ENCODE measurements at regions not wholly inside any gene's neighbourhood (a gene's known extent, or its start where the extent isn't known, plus 50 kb on each side); places are given as distances from the start of the nearest gene placed in this dataset.

GRCh38 chr3:182198345-182198744 is 486.6 kb downstream of the SOX2 start:
- Histone ChIP-seq H4K20me1 (ENCODE audit: insufficient read depth, low read length) (no peaks in the 10 kb centered on the region), H3K4me3 (ENCODE audit: insufficient read depth, low read depth, low read length) (no peak overlapping the region), H2AFZ (ENCODE audit: low read depth, low read length) (no peak overlapping the region), H3K36me3 (ENCODE audit: insufficient read depth, low read length) (no peaks in the 10 kb centered on the region), H3K9ac (ENCODE audit: low read length) (no peak overlapping the region), H3K9me3 (ENCODE audit: insufficient read depth, low read depth, low read length) (no peaks in the 10 kb centered on the region), H3K79me2 (ENCODE audit: insufficient read depth, low read length) (no peaks in the 10 kb centered on the region), H3K27me3 (ENCODE audit: insufficient read depth, low read length) (no peaks in the 10 kb centered on the region), H3K4me1 (ENCODE audit: insufficient read depth, low read length) (peaks cover 5% of the 10 kb centered on the region), H3K27ac (ENCODE audit: low read depth, low read length) (no peak overlapping the region), H3K4me2 (ENCODE audit: low read length) (no peak overlapping the region)
- Mint-ChIP-seq H3K4me1 (ENCODE audit: low read depth, unreplicated experiment) (no peaks in the 10 kb centered on the region), H3K27ac (ENCODE audit: unreplicated experiment) (no peak overlapping the region), H3K4me3 (ENCODE audit: unreplicated experiment) (no peak overlapping the region), H3K27me3 (ENCODE audit: low read depth, unreplicated experiment) (no peaks in the 10 kb centered on the region), H3K36me3 (ENCODE audit: low read depth, unreplicated experiment) (no peaks in the 10 kb centered on the region), H3K9me3 (ENCODE audit: unreplicated experiment) (no peaks in the 10 kb centered on the region)
- FAIRE-seq: no peak
- TF ChIP-seq, protein P1, sequence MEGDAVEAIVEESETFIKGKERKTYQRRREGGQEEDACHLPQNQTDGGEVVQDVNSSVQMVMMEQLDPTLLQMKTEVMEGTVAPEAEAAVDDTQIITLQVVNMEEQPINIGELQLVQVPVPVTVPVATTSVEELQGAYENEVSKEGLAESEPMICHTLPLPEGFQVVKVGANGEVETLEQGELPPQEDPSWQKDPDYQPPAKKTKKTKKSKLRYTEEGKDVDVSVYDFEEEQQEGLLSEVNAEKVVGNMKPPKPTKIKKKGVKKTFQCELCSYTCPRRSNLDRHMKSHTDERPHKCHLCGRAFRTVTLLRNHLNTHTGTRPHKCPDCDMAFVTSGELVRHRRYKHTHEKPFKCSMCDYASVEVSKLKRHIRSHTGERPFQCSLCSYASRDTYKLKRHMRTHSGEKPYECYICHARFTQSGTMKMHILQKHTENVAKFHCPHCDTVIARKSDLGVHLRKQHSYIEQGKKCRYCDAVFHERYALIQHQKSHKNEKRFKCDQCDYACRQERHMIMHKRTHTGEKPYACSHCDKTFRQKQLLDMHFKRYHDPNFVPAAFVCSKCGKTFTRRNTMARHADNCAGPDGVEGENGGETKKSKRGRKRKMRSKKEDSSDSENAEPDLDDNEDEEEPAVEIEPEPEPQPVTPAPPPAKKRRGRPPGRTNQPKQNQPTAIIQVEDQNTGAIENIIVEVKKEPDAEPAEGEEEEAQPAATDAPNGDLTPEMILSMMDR (IDR thresholded peaks at IDR 0.05; ENCODE audit: insufficient read depth, low read depth, low read length): no peak
- no peak for TF ChIP-seq EZH2 (IDR thresholded peaks at IDR 0.05; ENCODE audit: insufficient read depth, low read length)
- DNase-seq (ENCODE audit: low read depth): no peak

DNA sequence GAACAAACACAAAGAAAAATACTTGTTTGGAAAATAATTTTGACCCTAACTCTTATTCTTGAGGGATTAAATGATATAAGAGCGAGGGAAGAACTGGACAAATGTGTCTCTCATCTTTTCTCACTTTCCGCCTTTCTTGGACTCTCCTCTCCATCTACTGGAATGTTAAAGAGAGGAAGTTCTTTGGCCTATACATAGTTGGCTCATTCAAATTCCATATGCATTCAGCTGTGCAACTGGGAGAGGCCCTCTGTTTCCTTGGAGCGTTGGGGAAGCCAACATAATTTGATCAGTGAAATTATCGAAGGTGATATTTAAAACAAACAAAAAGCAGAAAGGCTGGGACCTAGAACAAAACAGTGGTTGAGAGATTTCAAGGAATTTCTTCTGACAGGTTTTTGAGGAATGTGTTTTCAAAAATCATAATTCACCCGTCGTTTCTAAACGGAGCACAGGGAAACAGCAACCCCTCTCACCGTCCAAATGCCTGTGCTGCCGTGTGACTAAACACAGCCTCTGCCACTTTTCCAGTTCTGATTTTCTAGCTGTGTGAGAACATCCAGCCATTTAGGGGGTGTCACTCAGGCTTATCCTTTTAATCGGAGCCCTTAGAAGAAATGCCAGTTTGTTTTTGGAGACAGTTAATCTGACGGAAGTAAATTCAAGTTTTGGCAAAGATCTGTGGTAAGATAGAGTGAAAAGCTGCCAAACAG is 489.9 kb downstream of the SOX2 start:
- Histone ChIP-seq H4K20me1 (ENCODE audit: insufficient read depth, low read length) (no peaks in the 10 kb centered on the region), H3K9me3 (ENCODE audit: insufficient read depth, low read depth, low read length) (no peaks in the 10 kb centered on the region), H3K27ac (ENCODE audit: low read depth, low read length) (no peak overlapping the region), H3K27me3 (ENCODE audit: insufficient read depth, low read length) (no peaks in the 10 kb centered on the region), H3K79me2 (ENCODE audit: insufficient read depth, low read length) (no peaks in the 10 kb centered on the region), H3K36me3 (ENCODE audit: insufficient read depth, low read length) (no peaks in the 10 kb centered on the region), H3K4me1 (ENCODE audit: insufficient read depth, low read length) (peaks cover 5% of the 10 kb centered on the region), H3K4me3 (ENCODE audit: insufficient read depth, low read depth, low read length) (no peak overlapping the region), H2AFZ (ENCODE audit: low read depth, low read length) (no peak overlapping the region), H3K9ac (ENCODE audit: low read length) (no peak overlapping the region), H3K4me2 (ENCODE audit: low read length) (peak overlapping the region; percentile 43)
- Mint-ChIP-seq H3K4me3 (ENCODE audit: unreplicated experiment) (no peak overlapping the region), H3K9me3 (ENCODE audit: unreplicated experiment) (no peaks in the 10 kb centered on the region), H3K27me3 (ENCODE audit: low read depth, unreplicated experiment) (no peaks in the 10 kb centered on the region), H3K4me1 (ENCODE audit: low read depth, unreplicated experiment) (no peaks in the 10 kb centered on the region), H3K36me3 (ENCODE audit: low read depth, unreplicated experiment) (peaks cover 2% of the 10 kb centered on the region), H3K27ac (ENCODE audit: unreplicated experiment) (no peak overlapping the region)
- FAIRE-seq (no peak), DNase-seq (ENCODE audit: low read depth) (no peak)
- TF ChIP-seq, protein P1 (IDR thresholded peaks at IDR 0.05; ENCODE audit: insufficient read depth, low read depth, low read length): no peak
- no peak for TF ChIP-seq EZH2 (IDR thresholded peaks at IDR 0.05; ENCODE audit: insufficient read depth, low read length)

- Mint-ChIP-seq H3K4me3 (ENCODE audit: unreplicated experiment) (no peak overlapping the region), H3K9me3 (ENCODE audit: unreplicated experiment) (no peaks in the 10 kb centered on the region), H3K4me1 (ENCODE audit: low read depth, unreplicated experiment) (peaks cover 15% of the 10 kb centered on the region), H3K27ac (ENCODE audit: unreplicated experiment) (peak overlapping the region; percentile 50), H3K27me3 (ENCODE audit: low read depth, unreplicated experiment) (no peaks in the 10 kb centered on the region), H3K36me3 (ENCODE audit: low read depth, unreplicated experiment) (no peaks in the 10 kb centered on the region)
- Histone ChIP-seq H3K4me3 (ENCODE audit: insufficient read depth, low read depth, low read length) (no peak overlapping the region), H3K4me2 (ENCODE audit: low read length) (peak overlapping the region; percentile 42), H3K9me3 (ENCODE audit: insufficient read depth, low read depth, low read length) (no peaks in the 10 kb centered on the region), H3K9ac (ENCODE audit: low read length) (no peak overlapping the region), H3K4me1 (ENCODE audit: insufficient read depth, low read length) (peaks cover 16% of the 10 kb centered on the region), H3K27ac (ENCODE audit: low read depth, low read length) (peak overlapping the region; percentile 75), H3K79me2 (ENCODE audit: insufficient read depth, low read length) (no peaks in the 10 kb centered on the region), H2AFZ (ENCODE audit: low read depth, low read length) (no peak overlapping the region), H4K20me1 (ENCODE audit: insufficient read depth, low read length) (no peaks in the 10 kb centered on the region), H3K27me3 (ENCODE audit: insufficient read depth, low read length) (no peaks in the 10 kb centered on the region), H3K36me3 (ENCODE audit: insufficient read depth, low read length) (no peaks in the 10 kb centered on the region)
- no peak for TF ChIP-seq EZH2 (IDR thresholded peaks at IDR 0.05; ENCODE audit: insufficient read depth, low read length)
- TF ChIP-seq, protein P1 (IDR thresholded peaks at IDR 0.05; ENCODE audit: insufficient read depth, low read depth, low read length): no peak
- DNase-seq (ENCODE audit: low read depth) (peak; percentile 98), FAIRE-seq (no peak)
These were observed 500.9 kb downstream of the SOX2 start for GRCh38 chr3:182212479-182213076.

All from astrocyte (in vitro differentiated cells and primary cell).